ENCODE measurements at regions not wholly inside any gene's neighbourhood (a gene's known extent, or its start where the extent isn't known, plus 50 kb on each side); places are given as distances from the start of the nearest gene placed in this dataset.

GRCh38 chr4:149264093-149264733 lies 551.4 kb downstream of the IQCM start:
- peak; percentile 91 for TF ChIP-seq CTCF (conservative IDR thresholded peaks at IDR 0.05; ENCODE audit: low read depth, low read length)
- Histone ChIP-seq H3K4me1 (ENCODE audit: low read depth, poor library complexity, severe bottlenecking) (no peaks in the 10 kb centered on the region), H3K27ac (no peak overlapping the region), H2AFZ (ENCODE audit: low read depth) (no peak overlapping the region), H3K4me2 (no peak overlapping the region), H3K27me3 (ENCODE audit: insufficient read depth, low read depth) (no peaks in the 10 kb centered on the region), H3K79me2 (ENCODE audit: insufficient read depth, low read depth) (no peaks in the 10 kb centered on the region), H3K36me3 (ENCODE audit: insufficient read depth) (no peaks in the 10 kb centered on the region), H3K9ac (no peak overlapping the region), H4K20me1 (ENCODE audit: insufficient read depth) (no peaks in the 10 kb centered on the region), H3K4me3 (IDR thresholded peaks at IDR 0.05; ENCODE audit: insufficient read depth, low read depth, low read length) (no peak overlapping the region)

GRCh38 chr4:149248191-149248764 lies 567.4 kb downstream of the IQCM start:
- Histone ChIP-seq H3K27ac (no peak overlapping the region), H3K4me3 (IDR thresholded peaks at IDR 0.05; ENCODE audit: insufficient read depth, low read depth, low read length) (no peak overlapping the region), H3K27me3 (ENCODE audit: insufficient read depth, low read depth) (no peaks in the 10 kb centered on the region), H3K4me1 (ENCODE audit: low read depth, poor library complexity, severe bottlenecking) (no peaks in the 10 kb centered on the region), H3K79me2 (ENCODE audit: insufficient read depth, low read depth) (no peaks in the 10 kb centered on the region), H2AFZ (ENCODE audit: low read depth) (no peak overlapping the region), H3K9ac (no peak overlapping the region), H3K36me3 (ENCODE audit: insufficient read depth) (no peaks in the 10 kb centered on the region), H4K20me1 (ENCODE audit: insufficient read depth) (no peaks in the 10 kb centered on the region), H3K4me2 (no peak overlapping the region)
- no peak for TF ChIP-seq CTCF (conservative IDR thresholded peaks at IDR 0.05; ENCODE audit: low read depth, low read length)

GRCh38 chr4:149247164-149247563 lies 568.5 kb downstream of the IQCM start:
- H3K4me2 ChIP-seq, result no peak overlapping the region
- TF ChIP-seq CTCF (conservative IDR thresholded peaks at IDR 0.05; ENCODE audit: low read depth, low read length), result no peak
- no peak overlapping the region for H2AFZ ChIP-seq (ENCODE audit: low read depth)

GRCh38 chr4:149245333-149245732 lies 570.3 kb downstream of the IQCM start:
- no peak overlapping the region for H3K9ac ChIP-seq
- no peak for TF ChIP-seq CTCF (conservative IDR thresholded peaks at IDR 0.05; ENCODE audit: low read depth, low read length)
- no peak overlapping the region for H2AFZ ChIP-seq (ENCODE audit: low read depth)
- H3K4me2 ChIP-seq, result no peak overlapping the region
- H4K20me1 ChIP-seq (ENCODE audit: insufficient read depth), result no peaks in the 10 kb centered on the region
- H3K36me3 ChIP-seq (ENCODE audit: insufficient read depth), result no peaks in the 10 kb centered on the region
- no peak overlapping the region for H3K27ac ChIP-seq
- no peaks in the 10 kb centered on the region for H3K79me2 ChIP-seq (ENCODE audit: insufficient read depth, low read depth)
- no peaks in the 10 kb centered on the region for H3K27me3 ChIP-seq (ENCODE audit: insufficient read depth, low read depth)
- H3K4me3 ChIP-seq (IDR thresholded peaks at IDR 0.05; ENCODE audit: insufficient read depth, low read depth, low read length), result no peak overlapping the region
- no peaks in the 10 kb centered on the region for H3K4me1 ChIP-seq (ENCODE audit: low read depth, poor library complexity, severe bottlenecking)

More at GRCh38 chr4:149247164-149247563, 568.5 kb downstream of the IQCM start:
- Histone ChIP-seq H4K20me1 (ENCODE audit: insufficient read depth) (no peaks in the 10 kb centered on the region), H3K79me2 (ENCODE audit: insufficient read depth, low read depth) (no peaks in the 10 kb centered on the region), H3K27me3 (ENCODE audit: insufficient read depth, low read depth) (no peaks in the 10 kb centered on the region), H3K27ac (no peak overlapping the region), H3K36me3 (ENCODE audit: insufficient read depth) (no peaks in the 10 kb centered on the region), H3K4me1 (ENCODE audit: low read depth, poor library complexity, severe bottlenecking) (no peaks in the 10 kb centered on the region), H3K4me3 (IDR thresholded peaks at IDR 0.05; ENCODE audit: insufficient read depth, low read depth, low read length) (no peak overlapping the region), H3K9ac (no peak overlapping the region)
